ENCODE measurements at regions not wholly inside any gene's neighbourhood (a gene's known extent, or its start where the extent isn't known, plus 50 kb on each side); places are given as distances from the start of the nearest gene placed in this dataset.

DNA sequence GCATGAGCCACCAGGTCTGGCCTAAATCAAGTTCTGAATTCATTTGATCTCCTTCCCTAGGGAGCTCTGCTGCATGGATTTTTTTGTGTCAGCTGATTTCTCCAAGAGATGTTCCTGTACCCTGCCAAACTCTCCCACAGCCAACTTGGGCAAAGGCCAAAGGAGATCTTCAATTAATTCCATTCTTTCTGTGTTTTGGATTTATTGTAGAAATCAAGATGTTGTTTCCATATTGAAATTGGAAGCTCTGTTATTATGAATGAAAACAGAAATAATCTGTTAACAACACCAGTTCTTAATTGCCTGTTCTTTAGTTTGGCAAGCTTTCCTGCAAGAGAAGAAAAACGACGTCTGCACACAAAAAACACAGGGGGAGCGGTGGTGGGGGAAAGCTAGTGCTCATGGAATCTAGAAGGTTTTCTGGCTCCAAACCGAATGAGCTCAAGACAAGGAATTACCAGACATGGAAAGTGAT lies 86.5 kb upstream of the ABCC4 start:
- POLR2A ChIA-PET: no interaction called here
- no peaks in the 10 kb centered on the region for H3K36me3 Mint-ChIP-seq
- no peak overlapping the region for H3K4me3 Mint-ChIP-seq
- TF ChIP-seq CBFB (CRISPR knock-in tag; IDR thresholded peaks at IDR 0.05; ENCODE audit: low read depth) (no peak), ZNF219 (CRISPR knock-in tag; IDR thresholded peaks at IDR 0.05; ENCODE audit: borderline replicate concordance) (no peak), ESRRA (CRISPR knock-in tag; IDR thresholded peaks at IDR 0.05; ENCODE audit: borderline replicate concordance) (no peak), NFYB (CRISPR knock-in tag; conservative IDR thresholded peaks at IDR 0.05; ENCODE audit: low read depth) (no peak), NR3C1 (CRISPR knock-in tag; conservative IDR thresholded peaks at IDR 0.05; ENCODE audit: low read depth) (no peak), GRHL2 (CRISPR knock-in tag; IDR thresholded peaks at IDR 0.05; ENCODE audit: insufficient replicate concordance, severe bottlenecking) (no peak), OVOL2 (CRISPR knock-in tag; IDR thresholded peaks at IDR 0.05; ENCODE audit: borderline replicate concordance) (no peak), FOXK1 (CRISPR knock-in tag; IDR thresholded peaks at IDR 0.05) (no peak), ZBTB21 (CRISPR knock-in tag; IDR thresholded peaks at IDR 0.05; ENCODE audit: borderline replicate concordance) (no peak), FOXJ3 (CRISPR knock-in tag; IDR thresholded peaks at IDR 0.05; ENCODE audit: borderline replicate concordance) (no peak), MXD4 (CRISPR knock-in tag; IDR thresholded peaks at IDR 0.05; ENCODE audit: borderline replicate concordance) (no peak), ZNF232 (CRISPR knock-in tag; IDR thresholded peaks at IDR 0.05) (no peak), GABPB1 (CRISPR knock-in tag; IDR thresholded peaks at IDR 0.05) (no peak), NFATC4 (CRISPR knock-in tag; IDR thresholded peaks at IDR 0.05) (no peak)
- TF ChIP-seq, protein P1, sequence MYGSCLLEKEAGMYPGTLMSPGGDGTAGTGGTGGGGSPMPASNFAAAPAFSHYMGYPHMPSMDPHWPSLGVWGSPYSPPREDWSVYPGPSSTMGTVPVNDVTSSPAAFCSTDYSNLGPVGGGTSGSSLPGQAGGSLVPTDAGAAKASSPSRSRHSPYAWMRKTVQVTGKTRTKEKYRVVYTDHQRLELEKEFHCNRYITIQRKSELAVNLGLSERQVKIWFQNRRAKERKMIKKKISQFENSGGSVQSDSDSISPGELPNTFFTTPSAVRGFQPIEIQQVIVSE (CRISPR knock-in tag; IDR thresholded peaks at IDR 0.05; ENCODE audit: borderline replicate concordance): no peak
- TF ChIP-seq, protein P2, sequence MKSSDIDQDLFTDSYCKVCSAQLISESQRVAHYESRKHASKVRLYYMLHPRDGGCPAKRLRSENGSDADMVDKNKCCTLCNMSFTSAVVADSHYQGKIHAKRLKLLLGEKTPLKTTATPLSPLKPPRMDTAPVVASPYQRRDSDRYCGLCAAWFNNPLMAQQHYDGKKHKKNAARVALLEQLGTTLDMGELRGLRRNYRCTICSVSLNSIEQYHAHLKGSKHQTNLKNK (CRISPR knock-in tag; IDR thresholded peaks at IDR 0.05): no peak
- TF ChIP-seq, protein P3, sequence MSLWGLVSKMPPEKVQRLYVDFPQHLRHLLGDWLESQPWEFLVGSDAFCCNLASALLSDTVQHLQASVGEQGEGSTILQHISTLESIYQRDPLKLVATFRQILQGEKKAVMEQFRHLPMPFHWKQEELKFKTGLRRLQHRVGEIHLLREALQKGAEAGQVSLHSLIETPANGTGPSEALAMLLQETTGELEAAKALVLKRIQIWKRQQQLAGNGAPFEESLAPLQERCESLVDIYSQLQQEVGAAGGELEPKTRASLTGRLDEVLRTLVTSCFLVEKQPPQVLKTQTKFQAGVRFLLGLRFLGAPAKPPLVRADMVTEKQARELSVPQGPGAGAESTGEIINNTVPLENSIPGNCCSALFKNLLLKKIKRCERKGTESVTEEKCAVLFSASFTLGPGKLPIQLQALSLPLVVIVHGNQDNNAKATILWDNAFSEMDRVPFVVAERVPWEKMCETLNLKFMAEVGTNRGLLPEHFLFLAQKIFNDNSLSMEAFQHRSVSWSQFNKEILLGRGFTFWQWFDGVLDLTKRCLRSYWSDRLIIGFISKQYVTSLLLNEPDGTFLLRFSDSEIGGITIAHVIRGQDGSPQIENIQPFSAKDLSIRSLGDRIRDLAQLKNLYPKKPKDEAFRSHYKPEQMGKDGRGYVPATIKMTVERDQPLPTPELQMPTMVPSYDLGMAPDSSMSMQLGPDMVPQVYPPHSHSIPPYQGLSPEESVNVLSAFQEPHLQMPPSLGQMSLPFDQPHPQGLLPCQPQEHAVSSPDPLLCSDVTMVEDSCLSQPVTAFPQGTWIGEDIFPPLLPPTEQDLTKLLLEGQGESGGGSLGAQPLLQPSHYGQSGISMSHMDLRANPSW (CRISPR knock-in tag; conservative IDR thresholded peaks at IDR 0.05; ENCODE audit: low read depth): no peak
- TF ChIP-seq, protein P4, sequence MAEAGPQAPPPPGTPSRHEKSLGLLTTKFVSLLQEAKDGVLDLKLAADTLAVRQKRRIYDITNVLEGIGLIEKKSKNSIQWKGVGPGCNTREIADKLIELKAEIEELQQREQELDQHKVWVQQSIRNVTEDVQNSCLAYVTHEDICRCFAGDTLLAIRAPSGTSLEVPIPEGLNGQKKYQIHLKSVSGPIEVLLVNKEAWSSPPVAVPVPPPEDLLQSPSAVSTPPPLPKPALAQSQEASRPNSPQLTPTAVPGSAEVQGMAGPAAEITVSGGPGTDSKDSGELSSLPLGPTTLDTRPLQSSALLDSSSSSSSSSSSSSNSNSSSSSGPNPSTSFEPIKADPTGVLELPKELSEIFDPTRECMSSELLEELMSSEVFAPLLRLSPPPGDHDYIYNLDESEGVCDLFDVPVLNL (CRISPR knock-in tag; IDR thresholded peaks at IDR 0.05; ENCODE audit: borderline replicate concordance, low read depth): no peak
- CTCF ChIA-PET: interaction anchor here (1.0 to 1.8 kb wide), 3 partner anchors 17 to 199 kb away, joined by 3 to 6 read pairs (median 3); no protein-coding TSS in a partner anchor
- H3K4me1 Mint-ChIP-seq: no peaks in the 10 kb centered on the region
- H3K27ac Mint-ChIP-seq: no peak overlapping the region
- H3K9me3 Mint-ChIP-seq: peaks cover 13% of the 10 kb centered on the region
- H3K27me3 Mint-ChIP-seq (ENCODE audit: low read depth): no peaks in the 10 kb centered on the region
- no peak for DNase-seq (ENCODE audit: low spot score)
- ATAC-seq: no peak

DNA sequence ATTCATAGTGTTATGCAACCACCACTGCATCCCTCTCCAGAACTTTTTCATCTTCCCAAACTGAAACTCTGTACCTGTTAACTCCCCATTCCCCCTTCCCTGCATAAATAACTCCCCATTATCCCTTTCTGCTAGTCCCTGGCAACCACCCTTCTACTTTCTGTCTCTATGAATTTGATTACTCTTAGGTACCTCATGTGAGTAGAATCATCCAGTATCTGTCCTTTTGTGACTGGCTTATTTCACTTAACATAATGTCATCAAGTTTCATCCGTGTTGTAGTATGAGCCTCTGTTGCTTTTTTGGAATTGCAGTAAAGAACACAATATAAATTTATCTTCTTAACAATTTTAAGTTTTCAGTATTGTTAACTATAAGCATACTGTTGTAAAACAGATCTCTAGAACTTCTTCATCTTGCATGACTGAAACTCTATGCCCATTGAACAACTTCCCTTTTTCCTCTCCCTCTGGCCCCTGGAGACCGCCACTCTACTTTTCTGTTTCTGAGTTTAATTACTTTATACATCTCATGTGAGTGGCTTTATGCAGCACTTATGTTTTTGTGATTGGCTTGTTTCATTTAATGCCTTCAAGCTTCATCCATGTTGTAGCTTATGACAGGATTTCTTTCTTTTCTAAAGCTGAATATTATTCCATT lies 87.3 kb upstream of the ABCC4 start:
- ChIA-PET CTCF (interaction anchor here (1.0 to 2.1 kb wide), 4 partner anchors 16 to 200 kb away, joined by 3 to 11 read pairs (median 4); no protein-coding TSS in a partner anchor), POLR2A (no interaction called here)
- Mint-ChIP-seq H3K27me3 (ENCODE audit: low read depth) (no peaks in the 10 kb centered on the region), H3K9me3 (peaks cover 13% of the 10 kb centered on the region), H3K4me3 (no peak overlapping the region), H3K27ac (no peak overlapping the region), H3K36me3 (no peaks in the 10 kb centered on the region), H3K4me1 (no peaks in the 10 kb centered on the region)
- no peak for ATAC-seq
- no peak for DNase-seq (ENCODE audit: low spot score)
- TF ChIP-seq ZNF317 (CRISPR knock-in tag; IDR thresholded peaks at IDR 0.05; ENCODE audit: borderline replicate concordance, low read depth) (no peak), KAT7 (CRISPR knock-in tag; IDR thresholded peaks at IDR 0.05; ENCODE audit: borderline replicate concordance) (no peak), SMAD3 (CRISPR knock-in tag; IDR thresholded peaks at IDR 0.05; ENCODE audit: borderline replicate concordance) (no peak), JUN (CRISPR knock-in tag; IDR thresholded peaks at IDR 0.05) (no peak), ZNF671 (CRISPR knock-in tag; IDR thresholded peaks at IDR 0.05) (no peak), PRRX2 (CRISPR knock-in tag; IDR thresholded peaks at IDR 0.05) (no peak), GABPB1 (CRISPR knock-in tag; IDR thresholded peaks at IDR 0.05) (no peak), TCF7 (CRISPR knock-in tag; IDR thresholded peaks at IDR 0.05; ENCODE audit: low read depth) (no peak)
- TF ChIP-seq, protein P5, sequence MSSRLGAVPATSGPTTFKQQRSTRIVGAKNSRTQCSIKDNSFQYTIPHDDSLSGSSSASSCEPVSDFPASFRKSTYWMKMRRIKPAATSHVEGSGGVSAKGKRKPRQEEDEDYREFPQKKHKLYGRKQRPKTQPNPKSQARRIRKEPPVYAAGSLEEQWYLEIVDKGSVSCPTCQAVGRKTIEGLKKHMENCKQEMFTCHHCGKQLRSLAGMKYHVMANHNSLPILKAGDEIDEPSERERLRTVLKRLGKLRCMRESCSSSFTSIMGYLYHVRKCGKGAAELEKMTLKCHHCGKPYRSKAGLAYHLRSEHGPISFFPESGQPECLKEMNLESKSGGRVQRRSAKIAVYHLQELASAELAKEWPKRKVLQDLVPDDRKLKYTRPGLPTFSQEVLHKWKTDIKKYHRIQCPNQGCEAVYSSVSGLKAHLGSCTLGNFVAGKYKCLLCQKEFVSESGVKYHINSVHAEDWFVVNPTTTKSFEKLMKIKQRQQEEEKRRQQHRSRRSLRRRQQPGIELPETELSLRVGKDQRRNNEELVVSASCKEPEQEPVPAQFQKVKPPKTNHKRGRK (CRISPR knock-in tag; IDR thresholded peaks at IDR 0.05; ENCODE audit: borderline replicate concordance): no peak
- TF ChIP-seq, protein P6, sequence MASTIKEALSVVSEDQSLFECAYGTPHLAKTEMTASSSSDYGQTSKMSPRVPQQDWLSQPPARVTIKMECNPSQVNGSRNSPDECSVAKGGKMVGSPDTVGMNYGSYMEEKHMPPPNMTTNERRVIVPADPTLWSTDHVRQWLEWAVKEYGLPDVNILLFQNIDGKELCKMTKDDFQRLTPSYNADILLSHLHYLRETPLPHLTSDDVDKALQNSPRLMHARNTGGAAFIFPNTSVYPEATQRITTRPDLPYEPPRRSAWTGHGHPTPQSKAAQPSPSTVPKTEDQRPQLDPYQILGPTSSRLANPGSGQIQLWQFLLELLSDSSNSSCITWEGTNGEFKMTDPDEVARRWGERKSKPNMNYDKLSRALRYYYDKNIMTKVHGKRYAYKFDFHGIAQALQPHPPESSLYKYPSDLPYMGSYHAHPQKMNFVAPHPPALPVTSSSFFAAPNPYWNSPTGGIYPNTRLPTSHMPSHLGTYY (CRISPR knock-in tag; IDR thresholded peaks at IDR 0.05): no peak
